ENCODE measurements at regions not wholly inside any gene's neighbourhood (a gene's known extent, or its start where the extent isn't known, plus 50 kb on each side); places are given as distances from the start of the nearest gene placed in this dataset.

- no peak for TF ChIP-seq POLR2A (IDR thresholded peaks at IDR 0.05)
- TF ChIP-seq CTCF (IDR thresholded peaks at IDR 0.05): no peak
- Histone ChIP-seq H3K4me1 (no peaks in the 10 kb centered on the region), H3K27me3 (no peaks in the 10 kb centered on the region), H3K4me3 (no peak overlapping the region), H3K27ac (no peak overlapping the region), H3K36me3 (no peaks in the 10 kb centered on the region), H3K9me3 (no peaks in the 10 kb centered on the region)
- no peak for DNase-seq
- intact Hi-C loops (cut with DNase I; ENCODE audit: low total_unique reads): no loop called here
These were observed 390.0 kb downstream of the TNS3 start for GRCh38 chr7:47191876-47192291.

- no peaks in the 10 kb centered on the region for H3K4me1 ChIP-seq
- DNase-seq: no peak
- H3K27ac ChIP-seq: no peak overlapping the region
- no peak for TF ChIP-seq POLR2A (IDR thresholded peaks at IDR 0.05)
- TF ChIP-seq CTCF (IDR thresholded peaks at IDR 0.05): no peak
- no peak overlapping the region for H3K4me3 ChIP-seq
- H3K9me3 ChIP-seq: no peaks in the 10 kb centered on the region
- intact Hi-C loops (cut with DNase I; ENCODE audit: low total_unique reads): no loop called here
- no peaks in the 10 kb centered on the region for H3K36me3 ChIP-seq
- no peaks in the 10 kb centered on the region for H3K27me3 ChIP-seq
These were observed 390.6 kb downstream of the TNS3 start for GRCh38 chr7:47191316-47191715.

- intact Hi-C loops (cut with DNase I; ENCODE audit: low total_unique reads): no loop called here
- no peak for DNase-seq
- Histone ChIP-seq H3K4me3 (no peak overlapping the region), H3K9me3 (no peaks in the 10 kb centered on the region), H3K36me3 (no peaks in the 10 kb centered on the region), H3K27ac (no peak overlapping the region), H3K4me1 (peaks cover 0 to 4% of the 10 kb centered on the region in 2 donors), H3K27me3 (no peaks in the 10 kb centered on the region)
- TF ChIP-seq POLR2A (IDR thresholded peaks at IDR 0.05): no peak
- TF ChIP-seq CTCF (IDR thresholded peaks at IDR 0.05): no peak
These were observed 391.4 kb downstream of the TNS3 start for GRCh38 chr7:47190462-47190861.

GRCh38 chr7:47188653-47189315 is 393.1 kb downstream of the TNS3 start:
- intact Hi-C loops (cut with DNase I; ENCODE audit: low total_unique reads): no loop called here
- Histone ChIP-seq H3K4me1 (peaks cover 0 to 6% of the 10 kb centered on the region in 2 donors), H3K9me3 (no peaks in the 10 kb centered on the region), H3K36me3 (no peaks in the 10 kb centered on the region), H3K27me3 (no peaks in the 10 kb centered on the region), H3K27ac (peak overlapping the region in 1 of 2 donors; percentile 23), H3K4me3 (no peak overlapping the region)
- DNase-seq: no peak
- TF ChIP-seq POLR2A (IDR thresholded peaks at IDR 0.05) (no peak), CTCF (IDR thresholded peaks at IDR 0.05) (no peak)

- Histone ChIP-seq H3K27me3 (no peaks in the 10 kb centered on the region), H3K4me1 (peaks cover 0 to 6% of the 10 kb centered on the region in 2 donors), H3K36me3 (no peaks in the 10 kb centered on the region), H3K27ac (peak overlapping the region in 1 of 2 donors; percentile 23), H3K4me3 (no peak overlapping the region), H3K9me3 (no peaks in the 10 kb centered on the region)
- TF ChIP-seq CTCF (IDR thresholded peaks at IDR 0.05) (no peak), POLR2A (IDR thresholded peaks at IDR 0.05) (no peak)
- intact Hi-C loops (cut with DNase I; ENCODE audit: low total_unique reads): no loop called here
- DNase-seq: no peak
These were observed 393.8 kb downstream of the TNS3 start for GRCh38 chr7:47188136-47188535.
